Fibroblast of skin of back (primary cell): ENCODE measurements at regions not wholly inside any gene's neighbourhood (a gene's known extent, or its start where the extent isn't known, plus 50 kb on each side); places are given as distances from the start of the nearest gene placed in this dataset.
"Not testable (repeated sequence)": the region's sequence is repeated elsewhere in the genome, so short reads cannot be mapped to it uniquely, and the experiment has no call there.

ENCODE experiments used
- DNase-seq: peaks from one replicate; pipeline ENCODE4 v3.0.0-alpha.2; 2013

DNA sequence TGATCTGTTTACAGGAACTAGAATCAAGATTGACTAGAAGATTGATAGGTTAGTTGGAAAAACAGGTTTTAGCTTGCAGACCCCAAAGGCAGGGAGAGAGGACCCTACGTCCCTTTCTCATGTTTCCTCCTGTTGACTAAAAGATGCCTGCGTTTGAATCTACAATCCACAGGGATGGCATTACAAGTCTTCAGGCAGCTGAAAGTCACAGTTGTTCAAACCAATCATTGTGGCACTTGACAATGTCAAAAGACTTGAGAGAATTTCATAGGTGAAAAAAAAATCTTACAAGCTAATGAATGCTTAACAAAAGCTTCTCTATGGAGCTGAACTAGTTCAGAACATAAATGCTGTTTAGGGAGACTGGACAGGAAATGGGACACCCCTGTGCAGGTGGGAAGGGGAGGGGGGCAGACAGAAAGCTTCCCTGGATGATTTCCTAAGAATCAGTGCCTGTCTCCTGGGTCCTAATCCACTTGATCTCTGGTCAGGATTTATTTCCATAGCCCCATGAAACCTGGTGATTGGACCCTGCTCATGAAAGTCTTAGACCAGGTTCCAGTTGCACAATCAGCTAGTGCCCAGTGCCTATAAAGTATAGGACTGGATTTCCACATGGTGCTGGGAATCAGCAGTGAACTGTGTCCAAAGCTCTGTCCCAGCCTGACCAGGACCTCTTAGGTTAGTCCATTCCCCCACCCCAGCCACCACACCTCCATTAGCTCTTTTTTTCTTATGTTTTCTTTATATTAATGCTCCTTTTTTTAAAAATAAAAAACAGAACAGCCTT lies 91.6 kb upstream of the BCAR3 start:
- DNase-seq, result no peak

DNA sequence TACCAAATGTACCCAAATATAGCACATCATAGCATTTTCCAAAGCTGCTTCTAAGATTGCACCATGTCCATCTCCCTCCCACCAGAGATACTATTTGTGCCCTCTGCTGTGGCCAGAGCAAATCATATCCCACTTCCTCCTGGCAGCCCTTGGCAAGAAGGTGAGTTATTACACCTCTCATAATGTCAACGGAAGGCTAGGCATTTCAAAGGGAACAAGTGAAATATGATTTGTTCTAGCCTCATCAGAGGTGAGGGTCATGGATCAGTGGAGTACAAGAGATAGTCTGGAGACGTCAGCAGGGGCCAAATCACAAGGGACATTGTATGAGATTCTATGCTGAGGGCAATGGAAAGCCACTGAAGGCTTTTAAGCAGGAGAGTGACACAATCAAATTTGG lies 90.2 kb upstream of the BCAR3 start:
- no peak for DNase-seq

DNA sequence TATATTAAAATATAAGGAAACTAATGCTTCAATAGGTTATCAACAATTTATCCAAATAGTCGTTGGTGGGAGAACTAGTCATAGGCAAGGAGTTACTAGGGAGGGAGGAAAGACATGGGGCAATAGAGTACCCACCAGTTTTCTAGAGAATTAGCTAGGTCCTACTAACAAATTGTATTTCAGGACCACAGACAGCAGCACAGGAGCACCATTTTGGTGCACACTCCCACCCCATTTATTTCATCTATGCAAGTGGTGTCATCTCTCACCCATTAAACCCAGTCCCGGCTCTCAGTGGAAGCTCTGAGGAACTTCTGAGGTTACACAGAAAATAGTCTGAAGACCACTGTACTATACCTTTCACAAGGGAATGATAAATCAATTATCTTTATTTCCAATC lies 89.0 kb upstream of the BCAR3 start:
- DNase-seq, result peak; percentile 33

DNA sequence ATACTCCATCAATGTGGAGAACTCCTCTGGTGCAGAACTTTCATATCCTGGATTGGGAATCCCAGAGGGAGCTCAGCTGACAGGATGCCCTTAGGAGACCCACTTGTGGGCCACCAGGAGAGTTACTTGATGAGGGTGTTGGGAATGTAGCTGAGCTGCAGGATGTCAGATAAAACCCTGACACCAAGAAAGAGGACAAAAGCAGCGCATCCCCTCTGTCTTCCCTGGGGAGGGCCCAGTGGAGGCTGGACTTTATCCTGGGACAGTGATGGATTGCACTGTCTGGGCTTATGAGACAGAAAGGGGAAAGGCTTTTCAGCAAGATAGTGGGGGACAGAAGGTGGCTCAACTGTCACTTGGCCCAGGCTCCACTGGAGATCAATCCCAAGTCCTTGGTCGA lies 88.1 kb upstream of the BCAR3 start:
- no peak for DNase-seq

DNA sequence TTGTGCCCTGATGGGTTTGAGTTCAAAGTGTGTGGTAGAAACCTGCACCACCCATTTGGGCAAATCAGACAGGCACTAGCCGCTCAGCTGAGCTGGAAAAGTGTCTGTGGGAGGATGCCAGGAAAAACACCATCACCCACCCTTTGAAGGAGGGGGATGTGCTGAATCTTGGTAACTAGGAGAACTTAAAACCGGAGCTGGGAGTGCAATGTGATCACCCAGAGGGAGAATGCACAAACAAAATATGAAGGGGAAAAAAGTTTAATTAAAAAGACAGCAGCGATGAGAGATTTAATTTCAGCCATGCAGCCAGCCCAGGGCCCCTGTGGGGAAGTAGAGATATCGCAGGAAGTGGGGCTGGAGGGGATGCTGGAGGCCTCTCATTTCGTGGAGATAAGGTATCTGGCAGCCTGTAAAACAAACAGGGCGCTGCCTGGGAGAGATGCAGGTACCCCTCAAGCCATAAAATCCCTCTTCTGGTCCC lies 86.8 kb upstream of the BCAR3 start:
- DNase-seq, result peak; percentile 27

DNA sequence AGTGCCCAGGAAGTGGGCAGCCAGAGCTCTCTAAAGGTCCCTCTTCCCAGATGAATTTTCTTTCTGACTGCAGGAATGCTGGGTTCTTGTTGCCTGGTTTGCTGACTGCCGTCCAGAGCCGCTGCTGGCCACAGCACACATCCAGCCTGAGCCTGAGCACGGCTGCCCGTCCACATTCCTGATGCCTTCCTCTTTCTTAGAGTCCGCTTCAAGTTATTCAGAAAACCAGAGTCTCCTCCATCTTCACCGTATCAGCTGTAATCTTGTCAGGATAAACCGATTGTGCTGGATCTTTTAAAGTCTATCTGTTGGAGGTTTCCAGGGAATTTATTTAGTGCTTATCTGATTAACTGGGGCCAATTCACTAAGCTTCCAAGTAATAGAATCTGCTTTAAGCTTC lies 84.8 kb upstream of the BCAR3 start:
- no peak for DNase-seq

DNA sequence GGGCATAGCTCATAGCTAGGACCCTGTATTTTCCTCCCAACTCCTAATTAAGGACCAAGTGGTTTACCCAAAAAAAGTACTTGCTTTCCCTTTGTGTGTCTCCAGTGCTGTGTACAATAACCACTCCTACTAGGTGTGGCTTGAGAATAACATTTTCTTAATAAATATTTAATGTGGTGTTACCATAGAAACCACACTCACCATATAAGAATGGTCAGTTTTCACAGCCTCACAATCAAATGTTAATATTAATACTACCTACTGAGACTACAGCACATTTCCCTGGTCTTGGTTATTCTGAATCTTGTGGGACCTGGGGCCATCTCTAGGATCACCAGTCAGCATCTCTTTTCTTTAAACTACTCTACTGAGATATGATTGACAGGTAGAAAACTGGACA lies 83.5 kb upstream of the BCAR3 start:
- DNase-seq, result peak; percentile 24

DNA sequence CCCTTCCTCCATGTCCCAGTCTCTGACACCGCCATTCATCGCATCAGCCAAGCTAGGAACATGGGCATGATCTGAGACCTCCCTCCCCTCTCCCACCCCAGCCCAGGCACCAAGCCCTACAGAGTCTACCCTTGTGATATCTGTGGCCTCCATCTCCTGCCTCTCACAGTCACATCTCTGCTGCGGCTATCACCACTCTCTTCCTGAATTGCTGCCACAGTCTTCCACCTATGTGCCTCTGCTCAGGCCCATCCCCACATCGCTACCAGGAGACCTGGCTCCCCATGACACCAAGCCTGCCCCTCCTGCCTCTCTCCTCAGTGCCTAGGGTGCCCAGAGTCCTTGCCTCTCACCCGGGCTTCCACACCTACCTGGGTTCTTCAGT lies 82.7 kb upstream of the BCAR3 start:
- DNase-seq, result no peak

DNA sequence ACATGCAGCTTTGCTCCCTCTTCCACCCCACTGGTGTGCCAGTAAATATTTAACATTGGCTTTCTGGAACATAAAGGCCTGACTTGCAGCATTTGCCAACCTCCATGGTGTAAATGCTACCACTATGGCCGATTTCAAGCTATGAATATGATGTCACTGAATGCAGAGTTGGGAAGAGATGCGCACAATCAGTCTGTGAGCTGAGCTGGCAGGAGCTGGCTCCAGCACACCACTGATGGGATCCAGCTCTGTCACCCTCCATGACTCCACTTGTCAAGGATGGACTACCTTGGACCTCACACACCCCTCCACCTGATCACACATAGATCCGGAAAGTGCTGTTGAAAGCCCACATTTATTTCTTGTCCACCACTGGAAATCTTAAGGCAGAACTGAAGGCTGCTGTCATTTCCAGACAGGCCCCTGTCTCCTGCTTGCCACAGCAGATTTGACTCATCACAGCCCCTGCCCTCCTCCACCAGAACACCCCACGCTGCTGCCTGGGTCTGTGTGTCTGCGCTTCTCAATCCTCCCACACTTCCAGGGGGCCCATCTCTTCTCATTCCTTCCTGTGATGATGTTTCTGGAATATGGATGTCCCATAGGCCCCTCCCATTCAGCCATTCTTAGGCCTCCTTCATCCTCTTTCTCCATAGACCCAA lies 82.2 kb upstream of the BCAR3 start:
- DNase-seq, result no peak

DNA sequence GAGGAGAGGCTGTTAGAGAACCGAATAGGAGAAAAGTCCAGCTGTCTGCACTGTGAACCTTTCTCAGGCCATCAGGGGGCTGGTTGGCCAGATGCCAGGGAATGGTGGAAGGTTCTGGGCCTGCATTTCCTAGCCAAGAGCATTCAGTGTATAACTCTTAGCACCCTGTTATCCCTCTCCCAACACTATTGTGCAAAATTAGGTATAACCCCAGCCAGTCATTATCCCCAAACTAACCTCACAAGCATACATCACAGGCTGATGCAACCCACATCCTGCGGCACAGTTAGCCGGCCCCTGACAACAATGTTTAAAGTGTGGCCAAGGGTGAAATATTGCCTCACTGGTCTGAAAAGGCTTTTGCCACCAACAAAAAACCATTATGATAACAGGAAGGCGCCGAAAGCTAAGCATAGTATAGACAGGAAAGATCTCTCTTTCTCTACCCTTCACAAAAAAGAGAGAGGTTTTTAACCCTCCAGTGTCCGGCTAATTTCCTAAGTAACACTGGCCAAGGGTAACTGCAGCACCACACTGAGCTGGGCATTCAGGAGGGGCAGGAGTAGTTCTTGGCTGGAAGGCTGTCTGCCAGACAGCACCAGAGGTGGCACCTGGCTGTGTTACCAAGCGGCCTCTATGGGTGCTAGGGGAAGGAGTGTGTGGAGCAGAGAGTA lies 77.3 kb upstream of the BCAR3 start:
- no peak for DNase-seq

DNA sequence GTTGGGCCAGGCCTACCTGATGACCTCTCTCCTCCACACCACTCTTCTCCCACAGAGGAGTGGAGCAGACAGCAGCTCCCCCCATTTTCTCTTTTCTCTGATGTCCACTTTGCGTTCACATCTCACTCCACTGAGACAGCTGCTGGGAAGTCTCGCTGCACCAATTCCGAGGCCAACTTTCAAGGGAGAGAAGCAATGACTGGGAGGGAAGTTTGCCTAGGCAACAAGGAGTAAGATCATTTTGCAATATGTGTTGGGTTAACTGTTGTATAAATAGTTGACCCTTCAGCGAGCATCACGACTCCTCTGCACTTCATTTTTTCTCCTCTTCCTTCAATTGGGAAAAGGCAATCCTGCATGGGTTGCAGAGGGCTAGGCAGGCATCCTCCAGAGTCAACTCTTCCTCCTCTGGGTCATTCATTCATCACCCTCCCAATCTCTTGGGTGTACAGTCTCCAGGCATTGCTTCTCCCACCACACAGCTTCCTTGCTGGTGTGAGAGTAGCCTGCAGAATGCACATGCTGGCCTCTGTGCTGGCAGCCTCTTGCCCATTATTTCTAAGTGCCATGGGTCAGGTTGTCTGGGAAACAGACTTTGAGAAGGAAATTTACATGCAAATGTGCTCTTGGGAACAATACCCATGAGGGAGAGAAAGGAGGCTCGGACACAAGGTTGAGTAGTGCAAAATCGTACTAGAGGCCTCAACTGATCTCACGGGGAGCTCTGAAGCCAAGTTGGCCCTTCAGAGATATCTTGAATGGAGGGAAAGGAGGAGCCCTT lies 75.8 kb upstream of the BCAR3 start:
- no peak for DNase-seq

DNA sequence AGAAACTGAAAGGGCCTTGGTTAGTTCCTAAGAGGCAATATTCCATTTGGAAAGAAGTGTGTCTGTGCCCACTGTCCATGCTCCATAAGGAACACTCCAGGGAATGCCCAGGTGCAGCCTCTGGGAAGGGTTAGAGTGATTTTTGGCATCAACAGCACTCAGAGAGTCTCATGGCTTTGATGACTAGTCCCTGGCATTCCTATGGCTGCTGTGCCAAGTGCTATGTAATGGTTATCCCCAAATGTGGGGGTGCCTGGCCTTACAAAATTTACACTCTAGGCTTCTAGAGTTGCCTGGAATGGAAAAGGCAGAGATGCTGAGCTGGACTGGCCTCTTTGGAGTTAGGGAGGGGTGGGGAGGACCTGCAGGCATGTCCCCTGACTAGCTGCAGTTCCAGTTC lies 75.0 kb upstream of the BCAR3 start:
- no peak for DNase-seq

DNA sequence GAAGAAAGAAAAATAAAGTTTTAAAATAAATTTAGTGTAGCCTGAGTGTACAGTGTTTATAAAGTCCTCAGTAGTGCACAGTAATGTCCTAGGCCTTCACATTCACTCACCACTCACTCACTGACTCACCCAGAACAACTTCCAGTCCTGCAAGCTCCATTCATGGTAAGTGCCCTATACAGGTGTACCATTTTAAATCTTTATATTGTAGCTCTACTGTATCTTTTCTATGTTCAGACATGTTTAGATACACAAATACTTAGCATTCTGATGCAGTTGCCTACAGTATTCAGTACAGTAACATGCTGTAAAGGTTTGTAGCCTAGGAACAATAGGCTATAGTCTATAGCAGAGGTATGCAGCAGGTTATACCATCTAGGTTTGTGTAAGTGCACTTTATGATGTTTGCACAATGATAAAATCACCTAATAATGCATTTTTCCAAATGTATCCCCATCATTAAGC lies 73.6 kb upstream of the BCAR3 start:
- not testable (repeated sequence) for DNase-seq

DNA sequence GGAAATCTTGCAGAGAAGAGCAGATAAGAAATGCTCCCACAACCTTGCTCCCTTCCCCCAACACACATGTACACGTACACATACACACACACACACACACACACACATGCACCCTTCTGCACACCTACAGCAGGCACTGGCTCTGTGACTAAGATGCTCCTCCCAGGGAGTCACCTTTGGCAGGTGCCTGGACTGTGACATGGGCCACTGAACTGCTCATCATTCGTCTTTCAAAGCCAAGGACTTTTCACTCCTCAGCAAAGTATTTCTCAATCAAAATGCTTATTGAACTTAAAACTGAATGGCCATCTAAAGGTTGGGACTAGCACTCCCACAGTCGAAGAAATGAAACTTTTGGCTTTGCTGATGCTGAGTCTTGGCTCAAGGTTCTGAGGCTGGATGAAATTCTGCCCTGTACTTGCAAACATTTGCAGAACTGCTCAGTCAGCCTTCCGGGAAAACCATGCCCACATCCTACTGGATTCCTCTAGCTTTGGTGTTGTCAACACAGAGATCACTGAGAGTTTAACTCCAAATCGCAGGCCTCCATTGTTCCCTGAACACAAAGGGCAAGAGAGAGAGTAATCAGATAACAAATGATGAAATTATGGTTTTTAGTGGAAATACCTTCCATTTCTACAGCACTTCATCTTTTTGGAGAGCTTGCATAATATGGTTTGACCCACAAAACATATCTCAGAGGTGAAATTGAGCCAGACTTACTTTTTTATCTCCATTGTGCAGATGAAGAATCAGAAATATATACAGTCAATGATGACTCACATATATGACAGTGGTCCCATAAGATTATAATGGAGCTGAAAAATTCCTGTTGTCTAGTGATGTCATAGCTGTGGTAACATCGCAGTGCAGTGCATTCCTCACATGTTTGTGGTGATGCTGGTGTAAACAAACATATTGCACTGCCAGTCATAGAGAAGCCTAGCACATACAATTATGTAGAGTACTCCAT lies 72.4 kb upstream of the BCAR3 start:
- DNase-seq, result peak; percentile 95

DNA sequence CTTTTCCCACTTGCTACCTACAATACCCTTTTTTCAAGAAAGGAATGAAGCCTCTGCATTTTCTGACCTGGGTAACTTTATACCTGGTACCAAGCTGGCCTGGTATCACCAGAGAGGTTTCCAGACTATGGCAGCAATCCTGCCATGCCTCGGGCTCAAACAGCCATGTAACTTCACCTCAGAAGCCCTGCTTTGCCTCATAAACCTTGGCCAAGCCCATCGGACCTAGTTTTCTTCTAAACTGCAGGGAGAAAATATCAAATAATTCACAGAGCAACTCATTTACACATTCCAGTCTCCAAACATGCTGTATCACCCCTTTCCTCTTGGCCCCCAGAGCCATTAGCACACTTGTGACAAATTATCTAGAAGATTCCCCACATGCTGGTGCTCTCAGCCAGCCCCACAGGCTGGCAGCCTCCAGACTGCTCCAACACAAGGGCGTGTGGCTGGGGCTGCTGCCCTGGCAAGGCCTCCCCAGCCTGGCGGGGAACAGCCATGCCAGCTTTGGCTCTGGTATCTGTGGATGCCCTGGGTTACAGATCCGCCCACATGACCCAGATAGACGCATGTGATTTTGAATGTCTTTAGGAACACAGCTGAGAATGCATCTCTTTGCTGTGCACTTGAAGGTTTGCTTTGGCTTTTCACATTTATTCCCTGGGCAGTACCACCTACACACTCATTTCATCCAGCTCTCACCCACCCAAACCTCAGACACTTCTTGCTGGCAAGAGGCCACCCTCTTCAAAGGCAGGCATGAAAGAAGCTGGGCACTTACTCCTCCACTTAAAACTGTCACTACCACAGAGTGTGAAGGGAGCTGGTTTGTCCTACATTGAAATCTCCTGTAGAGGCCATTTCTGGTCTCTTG lies 70.0 kb upstream of the BCAR3 start:
- no peak for DNase-seq

DNA sequence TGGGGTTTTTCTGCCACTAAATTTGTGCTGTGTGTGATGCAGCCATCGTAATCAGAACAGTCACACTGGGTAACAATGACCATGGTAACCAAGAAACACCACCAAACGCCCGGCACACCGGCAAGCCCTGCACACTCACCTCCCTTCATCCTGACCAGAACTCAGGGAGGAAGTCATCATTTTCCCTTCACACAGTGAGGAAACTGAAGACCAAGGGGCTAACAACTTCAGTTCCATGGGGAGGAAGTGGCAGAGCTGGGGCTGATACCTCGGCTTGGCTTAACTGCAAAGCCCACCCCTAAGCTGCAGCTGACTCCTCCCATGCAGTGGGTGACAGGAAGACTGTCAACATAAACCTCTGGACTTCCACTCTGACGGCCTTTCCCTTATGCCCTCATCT lies 69.3 kb upstream of the BCAR3 start:
- no peak for DNase-seq

DNA sequence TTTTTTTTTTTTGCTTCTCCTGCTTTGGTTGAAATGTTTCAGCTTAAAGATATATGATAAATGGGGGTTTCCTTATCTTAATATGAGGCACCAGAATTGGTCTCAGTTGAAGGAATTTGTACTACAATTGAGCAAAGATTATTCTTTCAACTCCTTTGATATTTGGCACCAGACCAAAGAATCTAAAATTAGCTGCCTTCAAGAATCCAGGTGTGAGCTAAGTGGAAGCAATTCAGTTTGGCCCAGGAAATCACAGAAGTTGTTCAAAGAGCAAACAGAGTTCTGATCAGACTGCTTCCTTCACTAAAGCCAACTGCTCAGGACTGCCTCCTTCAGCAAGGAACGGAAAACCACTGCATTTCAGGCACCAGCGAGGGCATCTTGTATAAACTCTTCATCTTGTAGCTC lies 68.3 kb upstream of the BCAR3 start:
- no peak for DNase-seq

DNA sequence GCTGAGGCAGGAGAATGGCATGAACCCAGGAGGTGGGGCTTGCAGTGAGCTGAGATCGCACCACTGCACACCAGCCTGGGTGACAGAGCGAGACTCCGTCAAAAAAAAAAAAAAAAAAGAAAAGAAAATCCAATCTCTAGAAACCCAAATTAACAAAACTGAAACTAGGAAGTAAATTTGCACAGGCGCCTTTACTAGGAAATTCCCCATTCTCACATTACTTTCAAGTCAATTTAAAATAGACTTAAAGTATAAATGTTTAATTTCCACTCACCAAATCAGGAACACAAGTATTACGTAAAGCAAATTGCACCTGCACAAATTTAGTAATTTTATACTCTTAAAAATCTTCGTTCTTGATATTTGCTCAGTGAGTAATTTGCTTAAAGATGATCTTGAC lies 67.8 kb upstream of the BCAR3 start:
- DNase-seq, result no peak

DNA sequence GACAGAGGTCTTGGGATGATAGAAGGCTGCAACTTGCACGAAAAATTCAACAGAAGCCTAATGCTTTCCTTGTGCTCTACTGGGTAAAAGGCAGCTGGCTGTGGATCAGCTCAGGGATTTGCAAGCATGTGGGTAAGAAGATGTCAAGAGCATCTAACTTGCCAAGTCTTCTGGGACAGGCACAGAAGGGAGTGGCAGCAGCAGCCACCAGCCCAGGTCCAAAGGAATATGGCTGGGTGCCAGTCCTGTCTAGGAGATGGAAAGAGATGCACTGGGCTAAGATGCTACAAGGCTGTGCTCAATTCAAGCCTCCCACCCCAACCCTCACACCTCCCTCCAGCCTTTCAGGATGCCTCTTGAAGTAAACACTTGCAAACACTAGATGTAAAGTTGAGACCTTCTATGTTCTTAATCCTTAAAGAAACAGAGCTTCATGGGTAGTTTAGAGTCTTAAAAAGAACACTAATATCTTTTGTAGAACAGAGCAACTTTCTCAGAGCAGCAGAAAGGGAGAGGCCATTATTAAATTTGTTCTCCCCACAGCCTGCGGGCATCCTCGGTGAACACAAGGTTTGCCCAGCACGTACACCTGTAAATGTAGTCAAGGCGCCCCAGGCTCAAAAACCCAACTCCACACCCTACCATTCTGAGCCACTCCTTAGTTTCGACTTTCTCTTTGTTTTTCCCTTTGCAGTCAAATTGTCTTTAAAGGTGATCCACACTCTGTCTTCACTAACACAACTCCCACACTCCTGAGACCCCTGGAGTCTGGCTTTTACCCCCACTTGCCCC lies 64.6 kb upstream of the BCAR3 start:
- no peak for DNase-seq
